GM19452 (cell line): ENCODE measurements at regions not wholly inside any gene's neighbourhood (a gene's known extent, or its start where the extent isn't known, plus 50 kb on each side); places are given as distances from the start of the nearest gene placed in this dataset.
"Not testable (repeated sequence)": the region's sequence is repeated elsewhere in the genome, so short reads cannot be mapped to it uniquely, and the experiment has no call there.

Experiments
- ATAC-seq: cut with Tn5 transposase; IDR thresholded peaks from one replicate; pipeline ENCODE4 v1.9.1; 2021; ENCODE audit not compliant: unreplicated experiment

GRCh38 chr5:56632199-56632598, 183.2 kb upstream of the MAP3K1 start:
- ATAC-seq, result no peak

- ATAC-seq, result no peak
These were observed 183.6 kb upstream of the MAP3K1 start for GRCh38 chr5:56631719-56632118.

- ATAC-seq, result not testable (repeated sequence)
These were observed 186.7 kb upstream of the MAP3K1 start for GRCh38 chr5:56628616-56629015.

- no peak for ATAC-seq
These were observed 189.8 kb upstream of the MAP3K1 start for GRCh38 chr5:56625541-56625940.

GRCh38 chr5:56624751-56625150, 190.6 kb upstream of the MAP3K1 start:
- no peak for ATAC-seq

GRCh38 chr5:56622141-56622540, 193.2 kb upstream of the MAP3K1 start:
- no peak for ATAC-seq

GRCh38 chr5:56620903-56621677, 194.3 kb upstream of the MAP3K1 start:
- ATAC-seq, result no peak

GRCh38 chr5:56617998-56618397, 197.4 kb upstream of the MAP3K1 start:
- no peak for ATAC-seq

GRCh38 chr5:56616454-56617160, 198.7 kb upstream of the MAP3K1 start:
- no peak for ATAC-seq

- ATAC-seq, result no peak
These were observed 199.8 kb upstream of the MAP3K1 start for GRCh38 chr5:56615361-56616153.

- ATAC-seq, result no peak
These were observed 202.6 kb upstream of the MAP3K1 start for GRCh38 chr5:56612759-56613158.

GRCh38 chr5:56612353-56612752, 203.0 kb upstream of the MAP3K1 start:
- no peak for ATAC-seq

- ATAC-seq, result no peak
These were observed 205.2 kb upstream of the MAP3K1 start for GRCh38 chr5:56610093-56610698.

- ATAC-seq, result no peak
These were observed 207.0 kb upstream of the MAP3K1 start for GRCh38 chr5:56608217-56608925.

GRCh38 chr5:56607551-56607950, 207.8 kb upstream of the MAP3K1 start:
- ATAC-seq, result no peak

- no peak for ATAC-seq
These were observed 208.3 kb upstream of the MAP3K1 start for GRCh38 chr5:56607074-56607473.

GRCh38 chr5:56606192-56606591, 209.2 kb upstream of the MAP3K1 start:
- ATAC-seq, result no peak

GRCh38 chr5:56605231-56605630, 210.1 kb upstream of the MAP3K1 start:
- no peak for ATAC-seq

- ATAC-seq, result no peak
These were observed 213.7 kb upstream of the MAP3K1 start for GRCh38 chr5:56601641-56602071.

- no peak for ATAC-seq
These were observed 216.4 kb upstream of the MAP3K1 start for GRCh38 chr5:56598941-56599340.

- ATAC-seq, result no peak
These were observed 219.2 kb upstream of the MAP3K1 start for GRCh38 chr5:56596155-56596554.
